Muscle of arm (tissue), 1 donor: ENCODE measurements at regions not wholly inside any gene's neighbourhood (a gene's known extent, or its start where the extent isn't known, plus 50 kb on each side); places are given as distances from the start of the nearest gene placed in this dataset.
"Not testable (repeated sequence)": the region's sequence is repeated elsewhere in the genome, so short reads cannot be mapped to it uniquely, and the experiment has no call there.

Experiments
- DNase-seq: peaks from one replicate; pipeline ENCODE4 v3.0.0-alpha.2; 2013

DNA sequence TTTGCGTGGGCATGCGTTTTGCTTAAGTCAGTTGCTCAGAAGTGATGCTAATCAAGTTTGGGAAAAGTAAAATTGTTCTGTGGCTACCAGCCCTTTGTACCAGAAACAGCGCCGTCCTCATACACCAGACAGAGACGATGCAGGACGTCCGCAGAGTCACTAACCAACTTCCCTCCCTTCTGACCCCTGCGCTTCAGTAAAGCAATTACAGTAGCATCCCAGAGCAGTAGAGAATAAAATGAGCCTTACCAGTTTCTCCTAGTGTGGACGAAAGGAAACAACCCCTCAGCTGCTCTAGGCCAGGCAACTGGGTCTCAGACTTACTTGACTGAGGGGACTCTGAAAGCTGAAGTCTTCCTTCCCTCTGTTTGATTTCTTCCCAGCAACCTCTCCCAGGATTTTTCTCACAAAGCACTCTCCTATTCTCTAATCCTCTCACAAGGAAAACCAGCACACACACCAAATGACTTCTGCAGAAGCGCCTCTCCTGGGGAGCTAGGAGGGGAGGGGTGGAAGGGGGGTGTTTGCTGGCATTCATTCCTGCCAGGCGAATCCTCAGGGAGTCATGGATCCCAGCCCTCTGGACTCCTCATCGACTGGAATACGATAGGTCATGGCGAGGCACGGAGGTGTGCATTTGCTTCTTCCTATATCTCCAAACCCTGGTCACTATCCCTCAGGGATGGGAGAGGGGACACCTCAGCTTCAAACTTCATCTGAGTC, 56.0 kb upstream of the MID1 start:
- no peak for DNase-seq

DNA sequence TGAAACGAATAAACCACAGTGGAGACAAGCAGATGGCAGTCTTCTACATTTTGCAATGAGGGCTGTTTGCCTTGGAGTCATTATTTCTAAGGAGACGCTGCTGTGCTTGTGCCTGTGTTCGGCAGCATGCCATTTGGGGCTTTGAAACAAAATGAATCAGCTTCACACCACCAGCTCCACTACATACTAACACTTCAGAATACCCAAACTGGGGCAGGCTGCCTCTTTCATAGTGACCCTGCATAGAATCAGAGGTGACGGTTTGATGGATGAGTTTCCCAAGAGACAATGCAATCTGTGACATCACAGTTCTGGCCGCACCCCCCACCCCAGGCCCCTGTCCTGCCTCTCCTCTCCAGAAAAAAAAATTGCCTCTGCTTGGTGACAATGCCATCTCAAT, 57.1 kb upstream of the MID1 start:
- no peak for DNase-seq

DNA sequence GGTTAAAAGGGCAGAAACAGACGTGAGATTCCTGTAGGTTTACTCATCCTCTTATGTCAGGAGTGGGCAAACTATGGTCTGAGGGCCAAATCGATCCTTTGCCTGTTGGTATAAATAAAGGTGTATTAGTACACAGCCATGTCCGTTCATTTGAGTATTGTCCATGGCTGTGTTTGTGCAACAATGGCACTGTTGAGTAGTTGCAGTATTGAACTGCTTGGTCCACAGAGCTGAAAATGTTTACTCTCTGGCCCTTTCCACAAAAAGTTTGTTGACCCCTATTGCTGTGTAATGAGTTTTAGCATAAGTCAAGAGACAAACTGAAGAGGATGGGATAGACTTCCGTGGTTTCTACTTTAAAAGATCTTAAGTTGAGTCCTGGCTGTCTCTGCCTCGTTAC, 59.0 kb upstream of the MID1 start:
- no peak for DNase-seq

DNA sequence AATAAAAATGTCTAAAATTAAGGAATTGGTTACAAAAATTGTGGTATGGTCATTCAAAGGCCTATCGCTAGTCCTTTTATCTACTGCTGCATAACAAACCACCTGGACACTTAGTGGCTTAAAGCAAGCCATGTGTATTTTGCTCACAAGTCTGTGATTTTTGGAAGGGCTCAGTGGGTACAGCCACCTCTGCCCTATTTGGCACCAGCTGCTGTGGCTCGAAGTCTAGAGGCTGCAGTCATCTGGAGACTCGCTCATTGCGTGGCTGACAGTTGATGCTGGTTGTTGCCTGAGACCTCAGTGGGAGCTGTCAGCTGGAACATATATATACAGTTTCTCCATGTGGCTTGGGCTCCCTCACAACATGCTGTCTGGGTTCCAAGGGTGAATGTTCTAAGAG, 60.8 kb upstream of the MID1 start:
- DNase-seq: no peak

DNA sequence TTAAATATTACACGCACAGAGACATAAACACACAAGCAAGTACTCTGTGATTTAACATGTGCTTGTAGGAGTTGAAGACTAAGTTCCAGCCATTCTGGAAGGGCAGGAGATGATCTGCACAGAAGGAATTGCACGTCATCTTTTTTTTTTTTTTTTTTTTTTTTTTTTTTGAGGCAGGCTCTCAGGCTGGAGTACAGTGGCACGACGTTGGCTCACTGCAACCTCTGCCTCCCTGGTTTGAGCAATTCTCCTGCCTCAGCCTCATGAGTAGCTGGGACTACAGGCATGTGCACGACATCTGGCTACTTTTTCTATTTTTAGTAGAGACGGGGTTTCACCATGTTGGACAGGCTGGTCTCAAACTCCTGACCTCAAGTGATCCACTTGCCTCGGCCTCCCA, 63.2 kb upstream of the MID1 start:
- DNase-seq: not testable (repeated sequence)

DNA sequence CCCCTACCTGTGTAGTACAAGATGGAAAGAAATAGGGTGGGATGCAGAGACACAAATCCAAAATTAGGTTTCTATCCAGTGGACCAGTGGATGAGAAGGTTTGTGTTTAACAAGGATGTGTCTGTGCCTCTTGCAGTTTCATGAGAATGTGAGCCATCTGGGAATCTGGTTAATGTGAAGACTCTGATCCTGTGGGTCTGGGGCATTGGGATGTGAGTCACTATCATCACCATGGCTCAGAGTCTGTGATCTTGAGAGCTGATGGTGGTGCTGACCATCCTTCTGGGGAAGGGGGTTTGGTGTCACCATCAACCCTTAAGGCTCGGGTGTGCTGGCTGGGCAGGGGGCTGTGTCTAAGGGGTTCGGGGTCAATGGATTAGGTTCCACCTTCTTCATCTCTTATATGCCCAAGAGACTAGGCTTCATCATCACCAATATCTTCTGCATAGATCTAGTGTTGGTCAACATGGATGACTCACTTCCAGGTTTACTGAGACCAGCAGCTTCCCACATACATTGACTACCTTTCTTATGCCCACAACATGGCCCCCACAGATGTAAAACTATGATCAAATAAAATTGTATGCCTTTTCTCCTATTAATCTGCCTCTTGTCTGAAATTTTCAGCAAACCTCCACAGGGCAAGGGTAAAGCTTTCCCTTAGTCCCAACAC, 65.7 kb upstream of the MID1 start:
- DNase-seq: no peak

DNA sequence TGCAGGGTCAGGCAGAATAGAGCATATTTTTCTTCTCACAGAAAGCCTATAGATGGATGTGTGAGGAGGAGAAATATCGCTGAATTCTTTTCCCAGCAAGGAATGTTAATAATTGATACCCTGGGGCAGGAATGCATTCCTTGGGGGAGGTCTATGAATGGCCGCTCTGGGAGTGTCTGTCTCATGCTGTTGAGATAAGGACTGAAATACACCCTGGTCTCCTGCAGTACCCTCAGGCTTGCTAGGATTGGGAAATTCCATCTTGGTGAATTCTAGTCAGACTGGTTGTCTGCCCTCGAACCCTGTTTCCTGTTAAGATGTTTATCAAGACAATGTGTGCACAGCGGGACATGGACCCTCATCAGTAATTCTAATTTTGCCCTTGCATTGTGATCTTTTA, 71.4 kb upstream of the MID1 start:
- not testable (repeated sequence) for DNase-seq

- DNase-seq: no peak
Measured at GRCh38 chrX:10697616-10698317, 77.4 kb upstream of the MID1 start.

DNA sequence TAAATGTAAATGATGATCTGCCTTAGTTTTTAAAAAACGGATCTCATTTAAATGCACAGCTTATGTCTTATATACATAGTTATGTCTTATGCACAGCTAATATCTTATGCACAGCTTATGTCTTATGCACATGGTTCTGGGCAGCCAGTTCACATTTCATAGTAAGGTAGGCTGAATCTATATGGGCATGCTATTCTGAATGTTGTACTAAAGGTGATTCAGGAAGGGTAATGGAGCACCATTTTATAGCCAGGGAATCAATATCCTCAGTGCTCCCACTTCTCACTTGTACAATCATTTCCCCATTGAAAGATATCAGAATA, 77.9 kb upstream of the MID1 start:
- no peak for DNase-seq

- no peak for DNase-seq
Measured at GRCh38 chrX:10702031-10702430, 81.6 kb upstream of the MID1 start.

DNA sequence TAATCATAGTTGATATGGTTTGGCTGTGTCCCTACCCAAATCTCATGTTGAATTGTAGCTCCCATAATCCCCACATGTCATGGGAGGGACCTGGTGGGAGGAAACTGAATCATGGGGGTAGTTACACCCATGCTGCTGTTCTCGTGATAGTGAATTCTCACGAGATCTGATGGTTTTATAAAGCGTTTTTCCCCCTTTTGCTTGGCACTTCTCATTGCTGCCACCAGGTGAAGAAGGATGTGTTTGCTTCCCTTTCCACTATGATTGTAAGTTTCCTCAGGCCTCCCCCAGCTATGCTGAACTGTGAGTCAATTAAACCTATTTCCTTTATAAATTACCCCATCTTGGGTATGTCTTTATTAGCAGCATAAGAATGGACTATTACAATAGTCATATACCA, 86.0 kb upstream of the MID1 start:
- not testable (repeated sequence) for DNase-seq

DNA sequence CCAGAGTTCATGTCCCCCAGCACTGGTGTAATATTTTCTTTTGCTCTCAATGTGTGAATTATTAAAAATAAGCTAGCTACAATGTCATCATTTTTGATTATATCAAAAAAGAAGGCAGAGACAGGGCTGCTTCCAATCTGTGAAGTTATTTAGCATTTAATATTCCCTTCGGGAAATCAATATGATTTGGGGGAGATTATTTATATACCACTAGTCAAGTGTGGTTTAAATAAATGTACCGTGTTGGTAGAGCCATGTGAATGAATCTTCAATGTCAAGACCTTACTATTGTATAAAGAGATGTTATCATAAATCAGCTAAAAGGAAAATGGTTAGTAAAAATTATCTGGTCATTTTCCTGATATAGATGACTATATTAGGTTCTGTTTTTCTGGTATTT, 87.4 kb upstream of the MID1 start:
- no peak for DNase-seq

DNA sequence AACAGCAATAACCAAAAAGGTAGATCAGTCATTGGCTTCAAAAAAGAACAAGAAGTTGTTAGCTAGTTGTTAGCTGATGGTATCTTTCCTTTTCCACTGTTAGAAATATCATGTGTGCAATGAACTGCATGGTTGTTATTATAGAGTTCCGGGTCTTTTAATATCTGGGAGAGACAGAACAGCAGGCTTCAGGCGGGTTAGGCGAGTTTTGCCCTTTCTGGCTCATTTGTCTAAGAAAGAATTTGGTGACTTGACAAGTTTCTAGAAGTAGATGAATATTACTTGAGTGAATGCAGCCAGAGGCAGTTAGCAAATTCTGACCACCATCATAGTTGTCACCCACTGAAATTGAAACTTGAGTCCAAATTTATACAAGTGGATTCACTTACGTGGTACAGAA, 88.9 kb upstream of the MID1 start:
- no peak for DNase-seq

DNA sequence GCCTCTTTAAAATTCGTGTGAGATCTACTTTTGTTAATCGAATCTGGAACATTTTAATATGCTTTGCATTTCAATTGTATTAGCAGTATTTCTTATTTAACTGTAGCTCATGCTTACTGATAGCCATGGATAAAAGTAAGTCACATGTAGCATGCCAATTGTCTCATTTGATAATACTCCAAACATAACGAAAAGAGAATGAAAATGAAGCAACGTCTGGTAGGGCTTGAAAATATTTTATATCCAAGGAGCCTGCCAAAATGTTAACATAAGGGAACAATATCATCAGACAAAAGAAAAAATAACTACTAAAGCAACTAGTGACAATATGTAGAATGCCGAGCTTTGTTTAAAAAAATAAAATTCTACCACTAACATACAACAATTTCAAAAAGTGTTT, 94.1 kb upstream of the MID1 start:
- DNase-seq: no peak

DNA sequence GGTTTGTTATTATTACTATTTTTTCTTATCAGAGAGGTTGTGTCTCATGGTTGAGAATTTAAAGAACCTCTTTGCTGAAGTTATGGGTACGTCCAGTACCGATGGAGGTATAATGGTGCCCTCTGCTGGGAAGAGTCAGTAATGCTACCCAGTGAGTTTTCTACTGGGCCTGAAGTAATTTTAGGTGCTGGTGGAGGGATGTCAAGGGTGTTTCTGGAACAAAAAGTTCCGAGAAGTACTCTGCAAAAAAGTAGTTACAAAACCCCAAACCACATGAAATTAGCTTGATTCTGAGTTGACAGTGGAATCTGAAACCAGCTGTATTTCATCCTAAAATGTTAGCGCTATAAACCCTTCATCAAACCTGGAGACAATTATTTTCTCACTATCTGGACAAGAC, 102.5 kb upstream of the MID1 start:
- DNase-seq: peak; percentile 83

DNA sequence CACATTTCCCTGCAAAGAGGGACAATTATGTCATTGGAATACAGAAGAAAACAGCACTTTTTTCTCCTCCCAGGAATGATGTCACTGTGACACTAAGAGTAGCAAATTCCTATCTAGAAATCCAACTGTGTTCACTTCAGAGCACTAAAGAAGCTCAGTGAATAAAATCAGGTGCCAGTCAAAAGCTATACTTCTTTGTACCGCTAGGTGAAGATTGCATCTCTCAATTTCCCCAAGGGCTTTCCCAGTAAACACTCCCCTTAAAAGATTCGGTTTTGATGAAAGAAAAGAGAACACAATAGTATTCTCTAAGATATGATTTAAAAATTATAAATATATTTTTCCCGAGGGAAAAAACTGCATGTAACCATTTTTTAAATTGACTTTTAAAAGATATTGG, 104.7 kb upstream of the MID1 start:
- DNase-seq: no peak

DNA sequence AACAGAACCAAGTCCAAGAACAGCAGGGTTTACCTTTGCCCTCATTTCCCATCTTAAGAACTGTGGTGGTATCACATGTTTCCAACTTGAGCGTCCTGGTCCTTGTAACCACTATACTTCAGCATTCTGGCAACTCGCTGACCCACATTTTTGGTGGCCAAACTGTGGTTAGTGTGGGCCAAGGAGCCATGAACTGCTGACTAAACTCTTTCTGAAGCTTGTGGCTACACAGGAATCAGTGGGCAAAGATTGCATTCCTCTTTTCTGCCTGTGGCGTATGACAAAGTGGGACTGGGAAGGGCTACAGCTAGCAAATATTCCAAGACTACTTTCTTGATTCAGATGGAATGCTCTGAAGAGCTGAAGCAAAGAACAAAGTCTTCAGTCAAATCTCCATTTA, 106.3 kb upstream of the MID1 start:
- no peak for DNase-seq

- DNase-seq: no peak
Measured at GRCh38 chrX:10728806-10729389, 108.5 kb upstream of the MID1 start.

GRCh38 chrX:10739426-10739825, 119.0 kb upstream of the MID1 start:
- no peak for DNase-seq

DNA sequence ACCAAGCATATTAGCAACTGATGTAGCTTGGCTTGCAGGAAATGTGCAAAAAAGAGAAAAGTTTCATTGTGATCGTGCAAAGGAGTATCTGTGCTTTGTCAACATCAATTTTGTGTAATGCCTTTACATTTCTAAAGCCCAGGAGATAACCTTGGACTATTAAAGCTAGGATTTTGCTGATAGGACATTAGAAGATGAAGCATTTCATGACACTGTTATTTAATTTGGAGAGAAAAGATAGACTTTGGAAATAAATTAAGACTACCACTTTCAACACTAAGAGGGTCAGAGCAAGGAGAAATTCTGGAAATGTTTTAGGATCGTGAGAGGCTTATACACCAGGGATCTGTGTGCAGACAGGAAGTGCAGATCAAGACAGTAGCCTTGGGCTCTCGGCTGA, 120.6 kb upstream of the MID1 start:
- DNase-seq: no peak

- no peak for DNase-seq
Measured at GRCh38 chrX:10741550-10741949, 121.2 kb upstream of the MID1 start.

- no peak for DNase-seq
Measured at GRCh38 chrX:10743476-10743875, 123.1 kb upstream of the MID1 start.

DNA sequence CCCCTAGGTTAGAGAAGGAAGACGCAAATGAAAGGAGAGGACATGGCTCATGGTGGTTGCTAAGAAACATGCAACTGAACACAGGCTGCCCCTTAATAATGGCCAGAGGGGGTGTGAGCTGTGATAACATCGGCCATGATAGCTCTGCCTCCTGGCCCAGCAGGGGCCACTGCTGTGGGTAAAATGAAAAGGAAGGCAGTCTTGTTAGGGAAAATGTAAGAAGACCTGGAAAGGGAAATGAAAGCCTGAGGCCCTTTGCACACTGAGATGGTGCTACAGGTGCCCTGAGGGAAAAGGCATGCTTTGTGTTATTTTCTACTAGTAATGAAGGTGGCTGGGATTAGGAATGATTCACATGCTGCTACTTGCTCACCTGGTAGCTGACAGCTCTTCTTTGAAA, 123.6 kb upstream of the MID1 start:
- DNase-seq: no peak
